HCT116 (cell line): ENCODE measurements at regions not wholly inside any gene's neighbourhood (a gene's known extent, or its start where the extent isn't known, plus 50 kb on each side); places are given as distances from the start of the nearest gene placed in this dataset.

Experiments
- ATAC-seq: fragments of 200-7000 bp; cut with Tn5 transposase; 2 replicates; pipeline ENCODE4 v1.9.1; 2020; ENCODE audit warnings: mild to moderate bottlenecking, moderate library complexity
- BruUV-seq: library from RNA; stranded (reverse); fragments of 400-500 nt; replicated peaks from 2 replicates; lab custom pipeline; 2021; lab: Mats Ljungman, UMichigan
- CTCF ChIA-PET: fragments of 300-600 bp; sonication (Branson Sonifier 250); formaldehyde crosslinking; loops from one replicate; lab custom pipeline; 2021; ENCODE audit warnings: antibody characterized with exemption; lab: Charles Lee
- POLR2A ChIA-PET: fragments of 300-600, 350-600 bp; sonication (Branson Sonifier 250); formaldehyde crosslinking; loops from one replicate; lab custom pipeline; 2021; ENCODE audit warnings: antibody characterized with exemption; lab: Charles Lee
- RAD21 ChIA-PET, 2 experiments: fragments of 300-600 bp; sonication (Branson Sonifier 250); formaldehyde crosslinking; loops; one replicate each; lab custom pipeline; 2023; ENCODE audit warnings: low total read pairs in 2 of 2; ENCODE audit not compliant: uncharacterized antibody in 2 of 2, unreplicated experiment in 2 of 2, low non-redundant PET in 1 of 2; lab: Charles Lee
- DNase-seq: peaks from one replicate; pipeline ENCODE4 v3.0.0-alpha.2; 2010; ENCODE audit warnings: low read depth, low spot score
- H2AFZ ChIP-seq: fragments of 200-600 bp; shearing (Covaris generic), sonication (generic); 2 replicates; pipeline ENCODE4 v1.6.1; 2017; ENCODE audit warnings: low read depth, mixed run types, mixed read lengths, antibody characterized with exemption, low read length; ENCODE audit not compliant: poor library complexity, severe bottlenecking
- H3K27ac ChIP-seq: 2 replicates; pipeline ENCODE4 v1.5.1; 2012; ENCODE audit warnings: low read depth, low read length
- H3K27me3 ChIP-seq: fragments of 200-600 bp; sonication (generic); 2 replicates; pipeline ENCODE4 v1.6.1; 2016; ENCODE audit warnings: mixed run types, low read length, mixed read lengths; ENCODE audit not compliant: insufficient read depth
- H3K36me3 ChIP-seq, 2 experiments: fragments of 200-500 bp in 1 of 2; fragments of 200-600 bp in 1 of 2; sonication (Bioruptor generic) in 1 of 2; sonication (generic) in 1 of 2; 2 replicates each; pipeline versions ENCODE4 v1.5.1 to v1.6.1; 2014 to 2016; ENCODE audit warnings: low read length in 2 of 2, inconsistent platforms in 1 of 2, mixed read lengths in 1 of 2, mixed run types in 1 of 2; ENCODE audit not compliant: insufficient read depth in 2 of 2, control insufficient read depth in 1 of 2
- H3K4me1 ChIP-seq, 2 experiments: fragments of 200-600 bp in 1 of 2; sonication (generic) in 1 of 2; 2 replicates each; pipeline versions ENCODE4 v1.5.1 to v1.6.1; 2012 to 2017; ENCODE audit warnings: low read length in 2 of 2, inconsistent platforms in 1 of 2, mild to moderate bottlenecking in 1 of 2, mixed read lengths in 1 of 2, mixed run types in 1 of 2, moderate library complexity in 1 of 2; ENCODE audit not compliant: insufficient read depth in 2 of 2, control insufficient read depth in 1 of 2
- H3K4me2 ChIP-seq: fragments of 200-600 bp; sonication (generic); 2 replicates; pipeline ENCODE4 v1.6.1; 2017; ENCODE audit warnings: mixed run types, low read length, mixed read lengths
- H3K4me3 ChIP-seq, 2 experiments: fragments of 200-600 bp in 1 of 2; sonication (generic) in 1 of 2; replicated peaks in 1 of 2; 2 replicates each; pipeline ENCODE4 v1.5.1; 2011 to 2016; ENCODE audit warnings: low read length in 2 of 2, control low read depth in 1 of 2, low read depth in 1 of 2, mild to moderate bottlenecking in 1 of 2, mixed read lengths in 1 of 2, mixed run types in 1 of 2
- H3K79me2 ChIP-seq: fragments of 200-600 bp; sonication (generic); 2 replicates; pipeline ENCODE4 v1.6.1; 2017; ENCODE audit warnings: mild to moderate bottlenecking, mixed run types, low read length, moderate library complexity, mixed read lengths; ENCODE audit not compliant: insufficient read depth
- H3K9ac ChIP-seq: fragments of 200-600 bp; sonication (generic); 2 replicates; pipeline ENCODE4 v1.6.1; 2016; ENCODE audit warnings: low read length, mixed read lengths
- H3K9me2 ChIP-seq: fragments of 200-600 bp; sonication (generic), shearing (Covaris generic); 2 replicates; pipeline ENCODE4 v1.6.1; 2017; ENCODE audit warnings: mixed run types, mild to moderate bottlenecking, moderate library complexity; ENCODE audit not compliant: insufficient read depth
- H3K9me3 ChIP-seq, 2 experiments: fragments of 200-500 bp in 1 of 2; fragments of 200-600 bp in 1 of 2; sonication (Bioruptor generic) in 1 of 2; sonication (generic) in 1 of 2; 2 replicates each; pipeline ENCODE4 v1.6.1; 2014 to 2017; ENCODE audit warnings: low read length in 2 of 2, mixed read lengths in 2 of 2, inconsistent platforms in 1 of 2, low read depth in 1 of 2, mild to moderate bottlenecking in 1 of 2, mixed run types in 1 of 2, moderate library complexity in 1 of 2; ENCODE audit not compliant: control insufficient read depth in 1 of 2, insufficient read depth in 1 of 2
- H4K20me1 ChIP-seq: fragments of 200-600 bp; sonication (generic), shearing (Covaris generic); 2 replicates; pipeline ENCODE4 v1.6.1; 2017; ENCODE audit warnings: mixed run types, mild to moderate bottlenecking, moderate library complexity; ENCODE audit not compliant: insufficient read depth
- ATF3 ChIP-seq: IDR thresholded peaks from 2 replicates; pipeline ENCODE4 v1.6.1; 2012
- CBX3 ChIP-seq: IDR thresholded peaks from 2 replicates; pipeline ENCODE4 v1.6.1; 2012; ENCODE audit warnings: low read depth
- CEBPB ChIP-seq: IDR thresholded peaks from 2 replicates; pipeline ENCODE4 v1.6.1; 2012; ENCODE audit warnings: low read depth
- CTCF ChIP-seq, 3 experiments: fragments of 200-600 bp in 1 of 3; sonication (generic) in 1 of 3; IDR thresholded peaks in 2 of 3; conservative IDR thresholded peaks in 1 of 3; 2 replicates each; pipeline ENCODE4 v1.5.1; 2012 to 2017; ENCODE audit warnings: low read depth in 2 of 3, low read length in 2 of 3, antibody characterized with exemption in 1 of 3, borderline replicate concordance in 1 of 3, control low read depth in 1 of 3, mild to moderate bottlenecking in 1 of 3, mixed read lengths in 1 of 3, mixed run types in 1 of 3, moderate library complexity in 1 of 3; ENCODE audit not compliant: insufficient read depth in 1 of 3
- EGR1 ChIP-seq: IDR thresholded peaks from 2 replicates; pipeline ENCODE4 v1.6.1; 2012; ENCODE audit warnings: low read depth
- MAX ChIP-seq: IDR thresholded peaks from 2 replicates; pipeline ENCODE4 v1.6.1; 2012
- POLR2A ChIP-seq: IDR thresholded peaks from 2 replicates; pipeline ENCODE4 v1.7.0; 2011; ENCODE audit warnings: borderline replicate concordance; ENCODE audit not compliant: insufficient read depth, insufficient read length; ENCODE audit errors: extremely low read depth
- POLR2AphosphoS5 ChIP-seq: IDR thresholded peaks from 2 replicates; pipeline ENCODE4 v1.6.1; 2011; ENCODE audit warnings: mild to moderate bottlenecking, low read depth, low read length, moderate library complexity
- RAD21 ChIP-seq: IDR thresholded peaks from 2 replicates; pipeline ENCODE4 v1.6.1; 2012; ENCODE audit warnings: low read depth, mild to moderate bottlenecking
- REST ChIP-seq: IDR thresholded peaks from 2 replicates; pipeline ENCODE4 v1.6.1; 2012; ENCODE audit warnings: low read depth
- SRF ChIP-seq: IDR thresholded peaks from 2 replicates; pipeline ENCODE4 v1.6.1; 2012; ENCODE audit warnings: low read depth
- ZFX ChIP-seq: fragments of 450-650 bp; IDR thresholded peaks from 2 replicates; pipeline ENCODE4 v1.6.1; 2017
- intact Hi-C: fragments of 100-400 bp; cut with micrococcal nuclease; formaldehyde crosslinking; loops from 2 replicates; pipeline ENCODE4 v1.10.0; 2022

DNA sequence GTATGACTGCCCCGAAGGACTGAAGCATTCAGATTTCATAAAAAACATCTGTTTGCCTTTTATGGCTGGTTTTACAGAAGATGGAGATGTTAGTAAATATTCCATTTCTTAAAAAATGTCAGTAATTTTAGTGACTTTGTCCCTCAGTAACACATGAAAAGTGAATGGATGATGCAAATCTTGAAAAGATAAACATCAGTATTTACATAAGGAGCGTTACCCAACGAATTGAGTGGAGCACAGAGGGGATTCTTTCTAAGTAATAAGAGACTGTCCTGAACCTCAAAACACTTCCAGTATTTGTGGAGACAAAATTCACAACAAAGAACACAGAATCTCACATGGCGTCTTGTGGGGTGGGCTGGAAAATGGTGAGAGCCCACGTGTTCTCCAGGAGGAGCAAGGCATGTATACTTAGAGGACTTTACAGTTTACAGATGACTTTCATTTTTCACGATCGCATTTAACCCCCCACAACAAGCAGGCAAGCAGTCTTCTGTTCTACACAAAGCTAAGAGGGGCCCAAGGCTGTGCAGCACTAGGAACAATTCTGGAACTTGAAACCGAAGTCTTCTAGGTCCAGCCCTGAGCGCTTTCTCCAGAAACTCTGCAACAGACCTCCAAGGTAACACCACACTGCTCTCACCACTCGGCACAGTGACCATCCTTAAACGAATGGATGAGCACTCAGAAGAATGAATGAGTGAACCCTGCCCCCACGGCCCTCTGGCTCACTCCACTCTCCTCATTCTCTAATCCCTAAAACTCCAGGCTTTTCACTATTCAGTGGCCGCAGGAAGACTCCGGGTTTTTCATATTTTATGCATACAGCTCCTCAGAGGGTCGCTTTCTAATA is 709.8 kb downstream of the UQCRFS1 start (continued):
- TF ChIP-seq ZFX = no peak
- no peak for TF ChIP-seq ATF3
- TF ChIP-seq EGR1 = no peak
- TF ChIP-seq RAD21 = no peak
- TF ChIP-seq CEBPB = no peak
- TF ChIP-seq CBX3 = no peak

GRCh38 chr19:28501976-28502375 is 711.0 kb downstream of the UQCRFS1 start:
- H3K4me2 ChIP-seq = no peak overlapping the region
- H4K20me1 ChIP-seq = no peaks in the 10 kb centered on the region
- H3K4me3 ChIP-seq = no peak overlapping the region
- no TSS peak for BruUV-seq
- intact Hi-C loops = no loop called here
- ChIA-PET POLR2A (no interaction called here), CTCF (no interaction called here), RAD21 (no interaction called here)
- no peak overlapping the region for H3K27ac ChIP-seq
- peaks cover 13 to 25% of the 10 kb centered on the region in 2 experiments; a peak in 2 of 4 replicates for H3K9me3 ChIP-seq
- H3K9ac ChIP-seq = no peak overlapping the region
- H3K27me3 ChIP-seq = no peaks in the 10 kb centered on the region
- TF ChIP-seq RAD21 (no peak), ZFX (no peak), EGR1 (no peak), REST (no peak), CTCF (IDR thresholded peaks at IDR 0.05 in 2 of 3, conservative IDR thresholded peaks at IDR 0.05 in 1 of 3; ENCODE audit: borderline replicate concordance in 1 of 3, insufficient read depth in 1 of 3, low read depth in 2 of 3, low read length in 2 of 3) (no peak), MAX (no peak), ATF3 (no peak), SRF (no peak), CBX3 (no peak), POLR2AphosphoS5 (no peak), POLR2A (no peak)
- ATAC-seq (no peak), DNase-seq (no peak)
- H3K79me2 ChIP-seq = no peaks in the 10 kb centered on the region
- H2AFZ ChIP-seq = no peak overlapping the region
- H3K4me1 ChIP-seq = no peaks in the 10 kb centered on the region
- no peaks in the 10 kb centered on the region for H3K36me3 ChIP-seq
- no peaks in the 10 kb centered on the region for H3K9me2 ChIP-seq
